ENCODE measurements at regions not wholly inside any gene's neighbourhood (a gene's known extent, or its start where the extent isn't known, plus 50 kb on each side); places are given as distances from the start of the nearest gene placed in this dataset.

DNA sequence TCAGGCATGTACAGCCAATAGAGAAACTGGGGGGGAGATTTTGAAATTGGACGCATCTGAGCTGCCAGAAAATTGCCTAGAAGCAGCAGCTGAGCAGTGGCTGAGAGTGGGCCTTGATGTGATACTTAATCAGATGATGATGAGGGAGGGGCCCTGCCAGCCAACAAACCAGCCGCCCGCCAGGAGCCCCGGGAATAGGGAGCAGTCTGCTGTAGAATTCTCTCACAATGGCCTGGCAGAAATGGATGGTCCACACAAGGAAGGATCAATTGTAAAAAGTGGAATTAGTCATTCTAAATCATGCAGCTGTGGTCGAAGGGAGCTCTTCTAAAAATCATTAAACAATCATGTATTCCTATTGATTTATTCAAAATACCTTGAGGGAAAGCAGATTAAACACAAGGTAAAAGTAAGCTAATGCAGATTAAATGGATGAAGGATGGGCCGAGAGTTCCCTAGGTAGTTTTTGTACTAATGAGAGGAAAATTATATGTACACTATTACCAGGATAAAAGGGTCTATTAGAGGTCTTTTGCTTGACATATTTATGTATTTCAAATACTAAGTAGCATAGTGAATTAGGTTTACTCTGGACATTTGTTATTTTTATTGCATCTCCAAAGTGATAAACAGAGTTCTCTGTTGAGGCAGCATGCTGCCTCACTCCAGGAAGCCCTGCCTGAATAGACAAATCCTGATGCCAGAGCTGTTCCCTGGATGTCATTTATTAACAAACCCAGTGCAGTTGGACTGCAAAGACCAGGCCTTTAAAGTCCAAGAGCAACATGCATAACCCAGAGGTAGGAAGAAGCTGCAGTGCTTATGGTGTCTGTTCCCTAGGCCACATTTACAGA is 91.3 kb downstream of the NKX6-1 start:
- H3K4me3 ChIP-seq (ENCODE audit: insufficient read depth, low read depth, low read length) = no peak overlapping the region
- H2BK15ac ChIP-seq (ENCODE audit: low read depth, low read length) = no peak overlapping the region
- H2AK9ac ChIP-seq (replicated peaks; ENCODE audit: low read depth, low read length, poor library complexity) = no peak overlapping the region
- no peaks in the 10 kb centered on the region for H3K27me3 ChIP-seq (ENCODE audit: control insufficient read depth, insufficient read depth, low read length)
- no peak overlapping the region for H3K4ac ChIP-seq (ENCODE audit: low read depth, low read length)
- H3K56ac ChIP-seq (ENCODE audit: extremely low read depth, insufficient read depth, low read length) = no peak overlapping the region
- H2AK5ac ChIP-seq (ENCODE audit: low read depth, low read length) = no peak overlapping the region
- CTCF ChIA-PET = no interaction called here
- H3K18ac ChIP-seq (ENCODE audit: low read depth, low read length) = no peak overlapping the region
- no peaks in the 10 kb centered on the region for H3K36me3 ChIP-seq (ENCODE audit: control insufficient read depth, insufficient read depth, low read length)
- 50% methylated on average over 1 of the region's 6 CpGs; no CpG with 5 or more reads in 1 of the 2 experiments for WGBS, 2 experiments (ENCODE audit: extremely low coverage in 2 of 2, insufficient read length in 1 of 2)
- no peak overlapping the region for H4K91ac ChIP-seq (ENCODE audit: insufficient read depth, low read depth, low read length)
- intact Hi-C loops (cut with micrococcal nuclease) = no loop called here
- H3K4me1 ChIP-seq (ENCODE audit: control insufficient read depth, insufficient read depth, low read length) = no peaks in the 10 kb centered on the region
- TF ChIP-seq SMC3 (IDR thresholded peaks at IDR 0.05; ENCODE audit: low read depth, low read length) = no peak
- TF ChIP-seq BHLHE40 (IDR thresholded peaks at IDR 0.05; ENCODE audit: low read depth, low read length) = no peak
- no peak for TF ChIP-seq POLR2A (IDR thresholded peaks at IDR 0.05; ENCODE audit: low read depth, low read length)
- no peak for TF ChIP-seq MAFK (IDR thresholded peaks at IDR 0.05; ENCODE audit: low read depth, low read length)
- TF ChIP-seq, protein P1, sequence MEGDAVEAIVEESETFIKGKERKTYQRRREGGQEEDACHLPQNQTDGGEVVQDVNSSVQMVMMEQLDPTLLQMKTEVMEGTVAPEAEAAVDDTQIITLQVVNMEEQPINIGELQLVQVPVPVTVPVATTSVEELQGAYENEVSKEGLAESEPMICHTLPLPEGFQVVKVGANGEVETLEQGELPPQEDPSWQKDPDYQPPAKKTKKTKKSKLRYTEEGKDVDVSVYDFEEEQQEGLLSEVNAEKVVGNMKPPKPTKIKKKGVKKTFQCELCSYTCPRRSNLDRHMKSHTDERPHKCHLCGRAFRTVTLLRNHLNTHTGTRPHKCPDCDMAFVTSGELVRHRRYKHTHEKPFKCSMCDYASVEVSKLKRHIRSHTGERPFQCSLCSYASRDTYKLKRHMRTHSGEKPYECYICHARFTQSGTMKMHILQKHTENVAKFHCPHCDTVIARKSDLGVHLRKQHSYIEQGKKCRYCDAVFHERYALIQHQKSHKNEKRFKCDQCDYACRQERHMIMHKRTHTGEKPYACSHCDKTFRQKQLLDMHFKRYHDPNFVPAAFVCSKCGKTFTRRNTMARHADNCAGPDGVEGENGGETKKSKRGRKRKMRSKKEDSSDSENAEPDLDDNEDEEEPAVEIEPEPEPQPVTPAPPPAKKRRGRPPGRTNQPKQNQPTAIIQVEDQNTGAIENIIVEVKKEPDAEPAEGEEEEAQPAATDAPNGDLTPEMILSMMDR (conservative IDR thresholded peaks at IDR 0.05; ENCODE audit: low read depth, low read length) = no peak
- no peak for TF ChIP-seq CEBPB (IDR thresholded peaks at IDR 0.05; ENCODE audit: low read depth, low read length)
- TF ChIP-seq MXI1 (IDR thresholded peaks at IDR 0.05; ENCODE audit: borderline replicate concordance, low read depth, low read length) = no peak
- no peak for TF ChIP-seq RAD21 (IDR thresholded peaks at IDR 0.05; ENCODE audit: low read length)
- no peak for TF ChIP-seq RCOR1 (IDR thresholded peaks at IDR 0.05; ENCODE audit: insufficient replicate concordance, low read length)
- no peaks in the 10 kb centered on the region for H3K79me1 ChIP-seq (ENCODE audit: low read depth in 1 of 2, low read length in 2 of 2)
- no peak overlapping the region for H2BK5ac ChIP-seq (ENCODE audit: low read depth, low read length, poor library complexity, severe bottlenecking)
- H2BK120ac ChIP-seq (ENCODE audit: low read depth, low read length) = no peak overlapping the region
- H3K4me2 ChIP-seq (ENCODE audit: low read depth, low read length) = no peak overlapping the region
- BruUV-seq (replicated peaks) = no TSS peak
- H3K9ac ChIP-seq (ENCODE audit: low read depth, low read length) = no peak overlapping the region
- DNase-seq (no peak), ATAC-seq (ENCODE audit: low read depth) (no peak)
- no peaks in the 10 kb centered on the region for H4K20me1 ChIP-seq (ENCODE audit: insufficient read depth, low read length)
- no peak overlapping the region for H4K5ac ChIP-seq (ENCODE audit: low read depth, low read length)
- H3K27ac ChIP-seq (ENCODE audit: insufficient read depth, low read length) = no peak overlapping the region
- H2BK20ac ChIP-seq (ENCODE audit: low read depth, low read length) = no peak overlapping the region
- H3K9me1 ChIP-seq (ENCODE audit: insufficient read depth, low read length) = no peaks in the 10 kb centered on the region
- no peak overlapping the region for H2AFZ ChIP-seq (replicated peaks; ENCODE audit: low read length, poor library complexity)
- H4K8ac ChIP-seq (ENCODE audit: low read depth in 2 of 2, low read length in 2 of 2) = no peak overlapping the region
- H3K23ac ChIP-seq (ENCODE audit: low read depth, low read length) = no peak overlapping the region
- in situ Hi-C loops (cut with MboI; ENCODE audit: low sequenced_read_pairs) = no loop called here
- no peak overlapping the region for H3K14ac ChIP-seq (replicated peaks; ENCODE audit: low read depth, low read length)
- dilution Hi-C loops (cut with HindIII; ENCODE audit: low sequenced_read_pairs, unreplicated experiment) = no loop called here
- H3K9me3 ChIP-seq (ENCODE audit: control insufficient read depth, insufficient read depth, low read length) = no peaks in the 10 kb centered on the region
- POLR2A ChIA-PET (ENCODE audit: unreplicated experiment) = no interaction called here

All from IMR-90 (cell line).